ENCODE measurements at regions not wholly inside any gene's neighbourhood (a gene's known extent, or its start where the extent isn't known, plus 50 kb on each side); places are given as distances from the start of the nearest gene placed in this dataset.

GRCh38 chr1:219555806-219556205 lies 57.1 kb downstream of the ZC3H11B start:
- Histone ChIP-seq H3K4me3 (ENCODE audit: extremely low read depth in 1 of 4, insufficient read depth in 2 of 4, low read depth in 3 of 4, low read length in 4 of 4) (no peak overlapping the region), H3K18ac (ENCODE audit: extremely low read depth, low read length) (no peak overlapping the region), H3K79me2 (ENCODE audit: control insufficient read depth in 1 of 2, insufficient read depth in 2 of 2, low read length in 2 of 2) (no peaks in the 10 kb centered on the region), H4K8ac (ENCODE audit: extremely low read depth, insufficient read depth, low read length) (no peak overlapping the region), H2BK20ac (ENCODE audit: low read length) (no peak overlapping the region), H3K14ac (ENCODE audit: insufficient read length) (no peak overlapping the region), H3K23me2 (ENCODE audit: low read depth, low read length) (no peaks in the 10 kb centered on the region), H3K9ac (replicated peaks in 1 of 4; ENCODE audit: extremely low read depth in 1 of 4, low read depth in 3 of 4, low read length in 3 of 4) (no peak overlapping the region), H3K4me2 (ENCODE audit: insufficient read depth in 1 of 2, low read depth in 2 of 2, low read length in 2 of 2) (no peak overlapping the region), H3K4ac (replicated peaks; ENCODE audit: insufficient read length, low read depth, low read length) (no peak overlapping the region), H4K20me1 (replicated peaks in 1 of 2; ENCODE audit: control insufficient read depth in 1 of 2, insufficient read depth in 2 of 2, low read length in 2 of 2) (no peaks in the 10 kb centered on the region), H3K79me1 (ENCODE audit: low read depth, low read length) (no peaks in the 10 kb centered on the region), H2AK5ac (ENCODE audit: low read depth, low read length) (no peak overlapping the region), H4K5ac (ENCODE audit: insufficient read length, low read depth, low read length) (no peak overlapping the region), H2BK120ac (replicated peaks; ENCODE audit: low read depth, low read length) (no peak overlapping the region), H2AFZ (ENCODE audit: low read length) (no peak overlapping the region), H3K9me3 (ENCODE audit: insufficient read depth in 2 of 2, low read depth in 1 of 2, low read length in 1 of 2) (no peaks in the 10 kb centered on the region), H2BK12ac (ENCODE audit: low read depth, low read length) (no peak overlapping the region), H3K27me3 (replicated peaks in 1 of 4; ENCODE audit: control insufficient read depth in 3 of 4, extremely low read depth in 1 of 4, insufficient read depth in 3 of 4, low read length in 3 of 4) (no peaks in the 10 kb centered on the region), H3K56ac (replicated peaks; ENCODE audit: insufficient read length, low read depth, low read length) (no peak overlapping the region), H3K4me1 (replicated peaks in 1 of 4; ENCODE audit: control insufficient read depth in 3 of 4, insufficient read depth in 4 of 4, low read length in 3 of 4) (peaks cover 0 to 6% (median 2%) of the 10 kb centered on the region in 4 experiments; a peak in 2 of 7 replicates), H3K36me3 (ENCODE audit: control insufficient read depth in 2 of 4, insufficient read depth in 4 of 4, low read length in 3 of 4) (no peaks in the 10 kb centered on the region), H2BK15ac (ENCODE audit: low read length) (no peak overlapping the region), H4K91ac (replicated peaks; ENCODE audit: insufficient read length, low read length) (no peak overlapping the region), H3K23ac (ENCODE audit: insufficient read length) (no peak overlapping the region), H3K27ac (ENCODE audit: low read depth, low read length) (no peak overlapping the region), H2BK5ac (ENCODE audit: low read depth, low read length) (no peak overlapping the region)
- ChIA-PET CTCF (ENCODE audit: partially characterized antibody) (interaction anchor here (0.6 to 4.0 kb wide), 3 partner anchors 12 to 536 kb away, joined by 3 to 20 read pairs (median 4); no protein-coding TSS in a partner anchor), POLR2A (ENCODE audit: partially characterized antibody) (no interaction called here)
- FAIRE-seq, result no peak
- no peak for DNase-seq (ENCODE audit: low read depth in 1 of 2, low spot score in 2 of 2)
- 65% methylated on average over 2 of the region's 2 CpGs; no CpG with 5 or more reads in 1 of the 2 experiments for WGBS, 2 experiments (ENCODE audit: extremely low coverage in 1 of 2, insufficient coverage in 1 of 2, insufficient read length in 1 of 2, insufficient replicate concordance in 2 of 2, low coverage in 1 of 2, low lambda C conversion rate in 2 of 2, missing lambda C conversion rate in 1 of 2)
- TF ChIP-seq POLR2A (IDR thresholded peaks at IDR 0.05; ENCODE audit: control extremely low read depth in 1 of 2, low read depth in 2 of 2, low read length in 2 of 2) (no peak), E2F6 (IDR thresholded peaks at IDR 0.05) (no peak), CEBPB (IDR thresholded peaks at IDR 0.05; ENCODE audit: low read depth, low read length) (peak; percentile 32; the same call in 1 of the 2 replicates), TBP (IDR thresholded peaks at IDR 0.05; ENCODE audit: low read depth, low read length) (no peak), CTCF (IDR thresholded peaks at IDR 0.05; ENCODE audit: control extremely low read depth in 1 of 3, insufficient read depth in 1 of 3, low read depth in 1 of 3, low read length in 3 of 3) (no peak), CTBP2 (IDR thresholded peaks at IDR 0.05; ENCODE audit: borderline replicate concordance, insufficient read depth, insufficient read length, low read length) (no peak)
